Aorta (tissue), 5 donors: ENCODE measurements at regions not wholly inside any gene's neighbourhood (a gene's known extent, or its start where the extent isn't known, plus 50 kb on each side); places are given as distances from the start of the nearest gene placed in this dataset.

Source experiments
- ATAC-seq: fragments of 200-7000 bp; cut with Tn5 transposase; one replicate; pipeline ENCODE4 v1.9.1; 2022; ENCODE audit warnings: moderate library complexity; ENCODE audit not compliant: low FRiP score
- DNase-seq, 2 donors: peaks; one replicate each; pipeline ENCODE4 v3.0.0-alpha.2; 2020
- H3K27ac ChIP-seq, 2 donors: one replicate each; pipeline ENCODE4 v1.5.1; 2013; ENCODE audit warnings: low read length in 2 of 2, mild to moderate bottlenecking in 2 of 2, moderate library complexity in 2 of 2, control low read depth in 1 of 2, inconsistent platforms in 1 of 2, low read depth in 1 of 2
- H3K27me3 ChIP-seq, 2 donors: one replicate each; pipeline ENCODE4 v1.6.1; 2013; ENCODE audit warnings: control low read depth in 1 of 2, low read length in 1 of 2, mild to moderate bottlenecking in 1 of 2, moderate library complexity in 1 of 2; ENCODE audit not compliant: insufficient read depth in 2 of 2, control insufficient read depth in 1 of 2
- H3K36me3 ChIP-seq, 2 donors: one replicate each; pipeline ENCODE4 v1.6.1; 2013; ENCODE audit warnings: control low read depth in 1 of 2, low read length in 1 of 2, mild to moderate bottlenecking in 1 of 2; ENCODE audit not compliant: insufficient read depth in 2 of 2, control insufficient read depth in 1 of 2
- H3K4me1 ChIP-seq, 2 donors: one replicate each; pipeline ENCODE4 v1.6.1; 2013; ENCODE audit warnings: low read length in 2 of 2, control low read depth in 1 of 2, mild to moderate bottlenecking in 1 of 2, moderate library complexity in 1 of 2; ENCODE audit not compliant: insufficient read depth in 2 of 2, control insufficient read depth in 1 of 2
- H3K4me3 ChIP-seq, 2 donors: one replicate each; pipeline ENCODE4 v1.5.1; 2013; ENCODE audit warnings: low read length in 2 of 2, control low read depth in 1 of 2, mild to moderate bottlenecking in 1 of 2
- H3K9me3 ChIP-seq: one replicate; pipeline ENCODE4 v1.6.1; 2013; ENCODE audit warnings: mild to moderate bottlenecking, low read length; ENCODE audit not compliant: control insufficient read depth
- WGBS, 2 donors: extraction: QIAGEN DNeasy Blood & Tissue Kit; methylation state at CpG; one replicate each; pipeline ENCODE4 v1.1.7; 2013; 5-methylcytosine and 5-hydroxymethylcytosine counted together
- intact Hi-C, 2 donors: fragments of 100-400 bp; cut with DNase I; formaldehyde crosslinking; loops; one replicate each; pipeline versions ENCODE4 v1.14.2 to v1.15.0; 2022
- donor health status: healthy with polysubstance abuse.
- donor health status: Bipolar disorder and iron deficiency.
- donor health status: DM: no; HTN: no; CAD: no.
- donor health status: DM: no; HTN: no; CAD: no.
- donor health status: DM: yes; HTN: yes; CAD: no.

DNA sequence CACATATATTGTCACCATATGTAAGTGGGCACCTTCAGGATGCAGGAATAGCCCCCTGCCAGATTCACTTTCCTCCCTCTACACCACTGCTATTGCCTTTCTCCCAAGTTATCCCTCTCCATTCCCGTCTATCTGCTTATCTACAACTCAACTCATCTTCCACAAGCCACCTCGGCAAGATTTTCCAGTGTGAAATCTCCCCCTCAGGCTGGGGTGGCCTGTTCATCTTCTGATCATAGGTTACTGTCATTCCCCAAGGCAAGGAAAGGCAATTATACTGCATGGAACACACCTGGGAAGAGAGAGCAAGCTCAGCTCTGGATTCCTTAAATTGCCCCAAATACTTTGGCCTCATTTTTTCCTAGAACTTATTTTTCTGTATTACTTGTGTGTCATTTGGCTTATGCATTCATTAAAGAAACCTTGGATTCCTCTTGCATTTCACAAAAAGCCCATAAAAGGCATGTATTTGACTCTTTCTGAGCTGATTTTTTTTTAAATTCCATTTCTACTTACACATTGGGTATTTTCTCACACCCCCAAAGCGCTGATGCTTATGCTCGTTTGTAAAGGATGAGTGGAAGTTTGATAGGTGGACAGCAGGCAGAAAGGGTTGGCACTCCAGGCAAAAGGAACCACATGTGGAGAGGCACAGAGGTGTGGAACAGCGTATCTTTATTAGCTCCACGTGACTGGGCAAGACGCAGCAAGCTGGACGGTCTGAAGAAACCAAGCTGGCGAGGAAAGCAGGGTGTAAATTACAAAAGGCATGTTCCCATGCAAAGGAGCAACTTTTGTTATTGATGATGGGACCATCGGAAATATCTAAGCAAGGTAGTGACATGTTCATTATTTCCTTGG lies 169.7 kb upstream of the RAB4A start:
- no peaks in the 10 kb centered on the region for H3K27me3 ChIP-seq
- H3K27ac ChIP-seq, result no peak overlapping the region
- H3K4me3 ChIP-seq, result no peak overlapping the region
- H3K4me1 ChIP-seq, result peaks cover 0 to 7% of the 10 kb centered on the region in 2 donors
- no peaks in the 10 kb centered on the region for H3K9me3 ChIP-seq
- 70 to 73% methylated on average over 10 of the region's 10 CpGs for WGBS, 2 donors
- no peaks in the 10 kb centered on the region for H3K36me3 ChIP-seq
- DNase-seq (no peak), ATAC-seq (no peak)
- intact Hi-C loops, result no loop called here

DNA sequence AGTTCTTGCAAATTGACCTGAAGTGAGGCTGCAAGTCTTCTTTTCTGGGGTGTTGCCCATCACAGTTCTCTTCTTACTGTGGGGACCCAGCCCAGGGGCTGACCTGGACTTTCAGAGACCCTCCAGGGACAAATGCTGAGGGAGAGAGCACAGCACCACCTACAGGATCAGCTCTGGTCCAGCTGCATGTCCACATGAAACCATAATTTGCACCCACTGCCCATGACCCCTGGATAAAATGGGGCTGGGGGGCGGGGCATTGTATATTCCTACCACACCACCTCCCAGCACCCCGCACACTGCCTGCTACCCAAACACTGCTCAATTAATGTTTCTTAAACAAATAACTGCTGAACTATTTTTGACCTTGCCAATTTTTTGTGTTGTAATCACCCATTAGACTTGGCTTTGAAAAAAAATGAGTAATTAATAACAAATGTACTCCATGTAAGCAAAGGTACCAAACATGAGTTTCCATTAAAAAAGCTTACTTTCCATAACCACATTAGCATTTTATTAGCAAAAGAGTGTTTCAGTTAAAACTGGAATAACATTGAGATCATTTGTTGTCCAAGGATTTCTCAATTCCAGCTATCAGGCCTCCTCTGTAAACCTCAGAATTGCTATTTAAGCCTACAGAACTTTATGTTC lies 168.0 kb upstream of the RAB4A start:
- H3K27ac ChIP-seq, result no peak overlapping the region
- H3K4me1 ChIP-seq, result peaks cover 0 to 7% of the 10 kb centered on the region in 2 donors
- H3K9me3 ChIP-seq, result no peaks in the 10 kb centered on the region
- DNase-seq (no peak), ATAC-seq (no peak)
- 90 to 92% methylated on average over 2 of the region's 2 CpGs for WGBS, 2 donors
- intact Hi-C loops, result no loop called here
- H3K4me3 ChIP-seq, result no peak overlapping the region
- H3K27me3 ChIP-seq, result no peaks in the 10 kb centered on the region
- no peaks in the 10 kb centered on the region for H3K36me3 ChIP-seq

DNA sequence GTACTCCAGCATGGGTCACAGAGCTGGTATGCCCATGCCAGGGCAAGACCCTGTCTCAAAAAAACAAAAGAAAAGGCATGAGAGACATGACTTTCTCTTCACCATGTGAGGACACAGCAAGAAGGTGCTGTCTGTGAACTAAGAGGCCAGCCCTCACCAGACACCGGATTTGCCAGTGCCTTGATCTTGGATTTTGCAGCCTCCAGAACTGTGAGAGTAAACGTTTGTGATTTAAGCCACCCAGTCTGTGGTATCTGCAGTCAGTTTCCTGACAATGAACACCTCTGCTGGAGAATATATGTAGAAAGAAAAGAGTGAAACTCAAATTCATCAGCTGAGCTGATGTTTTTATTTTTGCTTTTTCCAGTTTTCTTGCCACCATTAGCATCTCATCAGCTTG lies 166.3 kb upstream of the RAB4A start:
- Histone ChIP-seq H3K4me3 (no peak overlapping the region), H3K9me3 (no peaks in the 10 kb centered on the region), H3K27me3 (no peaks in the 10 kb centered on the region), H3K4me1 (peaks cover 0 to 11% of the 10 kb centered on the region in 2 donors), H3K27ac (peak overlapping the region in 1 of 2 donors; percentile 35), H3K36me3 (no peaks in the 10 kb centered on the region)
- ATAC-seq (no peak), DNase-seq (no peak)
- WGBS, 2 donors, result 22 to 26% methylated on average over 2 of the region's 2 CpGs
- intact Hi-C loops, result no loop called here

DNA sequence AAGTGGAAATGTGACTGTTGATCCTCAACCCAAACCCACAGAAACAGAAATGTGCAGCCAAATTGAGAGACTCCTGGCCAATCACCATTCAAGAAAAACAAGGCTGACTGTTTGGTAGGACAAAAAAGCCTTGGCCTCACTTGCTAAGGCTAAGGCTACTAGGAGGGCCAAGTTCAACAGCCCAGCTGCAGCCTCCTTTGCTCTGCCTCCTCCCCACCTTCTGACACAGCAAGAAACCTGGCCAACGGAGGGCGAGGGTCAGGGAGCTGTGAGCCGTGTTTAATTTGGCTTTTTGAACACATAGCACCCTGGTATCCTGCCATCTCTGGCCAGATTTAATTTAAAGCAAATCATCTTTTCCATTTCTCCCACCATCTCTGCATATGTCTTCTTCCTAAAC lies 165.8 kb upstream of the RAB4A start:
- H3K4me1 ChIP-seq, result peaks cover 0 to 11% of the 10 kb centered on the region in 2 donors
- H3K36me3 ChIP-seq, result no peaks in the 10 kb centered on the region
- no peaks in the 10 kb centered on the region for H3K9me3 ChIP-seq
- DNase-seq (peak in 1 of 2 donors; percentile 66), ATAC-seq (peak; percentile 72)
- intact Hi-C loops, result no loop called here
- H3K27ac ChIP-seq, result no peak overlapping the region
- 0 to 12% methylated on average over 3 of the region's 3 CpGs for WGBS, 2 donors
- no peak overlapping the region for H3K4me3 ChIP-seq
- H3K27me3 ChIP-seq, result no peaks in the 10 kb centered on the region

DNA sequence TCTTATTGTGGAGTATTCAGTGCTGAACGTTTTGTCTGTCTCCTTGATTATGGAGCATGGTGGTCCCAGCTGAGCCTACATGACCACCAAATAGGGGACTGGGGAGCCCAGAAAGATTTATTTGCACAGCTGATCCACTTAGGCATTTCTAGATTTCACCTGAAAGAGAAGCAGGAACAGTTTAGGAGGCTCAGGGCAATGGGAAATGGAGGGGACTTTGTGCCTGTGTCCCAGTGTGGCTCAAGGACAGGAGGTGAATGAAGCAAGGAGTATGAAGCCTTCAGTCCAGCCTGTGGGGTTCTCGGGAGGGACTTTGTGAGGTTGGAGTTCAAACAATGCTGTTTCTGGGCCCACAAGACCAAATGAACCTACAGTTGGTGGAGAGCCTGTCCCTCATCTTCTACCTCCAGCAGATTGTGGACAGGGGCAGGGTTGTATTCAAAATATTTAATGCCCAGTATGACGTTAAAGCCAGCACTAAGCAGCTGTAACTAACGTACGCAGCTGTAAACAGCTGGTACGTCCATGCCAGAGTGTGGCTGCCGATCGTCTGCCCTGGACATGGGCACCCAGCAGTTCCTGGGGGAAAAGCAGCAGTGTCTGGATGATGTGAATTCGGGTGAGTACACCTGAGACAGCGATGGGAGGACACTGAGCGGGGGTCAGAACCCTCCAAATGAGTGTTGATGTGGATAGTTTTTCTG lies 164.9 kb upstream of the RAB4A start:
- WGBS, 2 donors, result 87 to 89% methylated on average over 11 of the region's 11 CpGs
- no peak for DNase-seq
- no peak overlapping the region for H3K4me3 ChIP-seq
- no peaks in the 10 kb centered on the region for H3K9me3 ChIP-seq
- no peaks in the 10 kb centered on the region for H3K36me3 ChIP-seq
- H3K27ac ChIP-seq, result peak overlapping the region in 1 of 2 donors; percentile 32
- no peaks in the 10 kb centered on the region for H3K27me3 ChIP-seq
- intact Hi-C loops, result no loop called here
- no peak for ATAC-seq
- H3K4me1 ChIP-seq, result peaks cover 0 to 11% of the 10 kb centered on the region in 2 donors

DNA sequence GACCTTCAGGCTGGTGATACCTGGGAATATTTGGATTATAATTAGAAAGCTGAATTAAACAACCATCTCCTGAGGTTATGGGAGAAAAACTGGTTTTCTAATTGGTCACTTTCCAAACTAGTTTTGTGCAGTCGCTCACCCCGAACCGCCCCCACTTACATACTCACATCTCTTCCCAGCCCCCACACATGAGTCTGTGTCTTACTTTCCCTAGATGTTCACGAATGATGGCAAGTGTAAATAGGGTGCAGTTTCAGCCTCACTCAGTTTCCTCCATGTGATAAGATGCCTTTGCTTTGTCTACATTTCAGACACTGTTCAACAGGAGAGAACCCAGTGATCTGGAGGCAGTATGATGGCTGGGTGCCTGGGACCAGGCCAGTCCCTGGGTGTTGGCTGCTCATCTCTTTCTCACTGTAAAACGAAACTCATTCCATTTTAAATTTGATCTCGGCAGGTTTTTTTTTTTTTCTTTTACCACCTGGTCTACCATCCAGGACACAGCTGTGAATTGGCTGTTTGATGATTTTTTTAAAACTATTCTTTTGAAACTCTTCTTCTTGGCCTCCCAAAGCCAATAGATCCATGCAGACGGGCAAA lies 164.3 kb upstream of the RAB4A start:
- peaks cover 0 to 11% of the 10 kb centered on the region in 2 donors for H3K4me1 ChIP-seq

DNA sequence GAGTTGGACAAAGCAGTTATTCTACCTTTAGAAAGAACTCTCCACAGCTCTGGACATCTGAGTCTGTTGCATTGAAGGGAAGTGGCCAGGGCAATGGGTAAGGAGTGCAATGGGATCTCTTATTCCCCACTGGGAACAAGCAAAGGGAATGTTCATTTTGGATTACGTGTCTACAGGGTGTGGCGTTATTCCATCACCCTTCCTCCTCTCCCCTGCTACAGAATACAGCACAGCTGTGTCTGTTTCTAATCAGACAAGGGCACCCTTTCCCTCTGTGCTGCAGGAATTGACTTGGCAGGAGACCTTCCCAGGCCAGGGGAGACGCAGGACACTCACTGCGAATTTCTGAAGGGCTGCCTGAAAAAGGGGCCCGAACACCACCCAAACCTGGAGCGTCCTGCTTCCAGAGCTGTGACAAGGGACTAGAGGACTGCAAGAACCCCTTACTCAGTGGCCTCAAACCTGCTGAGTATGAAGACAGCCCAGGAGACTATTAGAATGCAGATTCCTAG lies 163.6 kb upstream of the RAB4A start:
- Histone ChIP-seq H3K9me3 (no peaks in the 10 kb centered on the region), H3K4me3 (no peak overlapping the region), H3K36me3 (no peaks in the 10 kb centered on the region), H3K27me3 (no peaks in the 10 kb centered on the region), H3K4me1 (peaks cover 0 to 11% of the 10 kb centered on the region in 2 donors), H3K27ac (peak overlapping the region in 1 of 2 donors; percentile 98)
- ATAC-seq (no peak), DNase-seq (no peak)
- intact Hi-C loops, result no loop called here
- WGBS, 2 donors, result 60 to 67% methylated on average over 6 of the region's 6 CpGs

More for the DNA sequence above, 164.3 kb upstream of the RAB4A start:
- Histone ChIP-seq H3K27me3 (no peaks in the 10 kb centered on the region), H3K9me3 (no peaks in the 10 kb centered on the region), H3K27ac (no peak overlapping the region), H3K36me3 (no peaks in the 10 kb centered on the region), H3K4me3 (no peak overlapping the region)
- WGBS, 2 donors, result 93 to 94% methylated on average over 7 of the region's 7 CpGs
- ATAC-seq (no peak), DNase-seq (no peak)
- intact Hi-C loops, result no loop called here

DNA sequence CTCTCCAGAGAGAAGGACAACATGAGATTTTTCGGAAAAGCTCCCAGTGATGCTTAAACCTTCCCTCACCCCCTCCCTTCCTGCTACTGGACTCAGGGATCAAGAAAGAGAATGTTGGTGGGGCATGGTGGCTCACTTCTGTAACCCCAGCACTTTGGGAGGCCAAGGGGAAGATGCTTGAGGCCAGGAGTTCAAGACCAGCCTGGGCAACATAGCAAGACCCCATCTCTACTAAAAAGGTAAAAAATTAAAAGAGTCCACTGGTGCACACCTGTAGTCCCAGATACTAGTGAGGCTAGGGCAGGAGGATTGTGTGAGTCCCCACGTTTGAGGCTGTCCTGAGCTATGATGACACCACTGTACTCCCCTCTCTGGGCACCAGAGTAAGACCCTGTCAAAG lies 162.9 kb upstream of the RAB4A start:
- Histone ChIP-seq H3K27ac (peak overlapping the region in 1 of 2 donors; percentile 98), H3K4me3 (no peak overlapping the region), H3K27me3 (no peaks in the 10 kb centered on the region), H3K9me3 (no peaks in the 10 kb centered on the region), H3K36me3 (no peaks in the 10 kb centered on the region), H3K4me1 (peaks cover 0 to 11% of the 10 kb centered on the region in 2 donors)
- DNase-seq, result no peak
- intact Hi-C loops, result no loop called here
- 87 to 89% methylated on average over 2 of the region's 2 CpGs for WGBS, 2 donors
- ATAC-seq, result no peak
